ENCODE measurements at regions not wholly inside any gene's neighbourhood (a gene's known extent, or its start where the extent isn't known, plus 50 kb on each side); places are given as distances from the start of the nearest gene placed in this dataset.

DNA sequence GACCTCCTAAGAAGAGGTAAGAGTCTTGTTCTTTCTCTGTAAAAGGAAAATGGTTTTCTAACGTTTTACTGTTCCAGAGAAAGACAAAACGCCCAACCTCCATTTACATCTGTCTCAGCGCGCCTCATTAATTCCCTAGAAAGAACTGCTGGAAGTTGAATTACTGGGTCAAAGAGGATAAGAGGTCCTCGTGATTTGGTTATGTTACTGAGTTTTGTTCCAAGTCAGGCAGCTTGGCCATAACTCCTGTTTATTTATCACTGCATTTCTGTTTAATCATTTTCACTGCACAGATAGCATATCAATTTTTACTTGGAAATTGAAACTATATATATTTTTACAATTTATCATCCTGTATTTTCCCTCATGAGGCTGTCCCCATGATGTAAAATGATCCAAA is 112.9 kb upstream of the PEG3 start:
- TF ChIP-seq, protein P1, sequence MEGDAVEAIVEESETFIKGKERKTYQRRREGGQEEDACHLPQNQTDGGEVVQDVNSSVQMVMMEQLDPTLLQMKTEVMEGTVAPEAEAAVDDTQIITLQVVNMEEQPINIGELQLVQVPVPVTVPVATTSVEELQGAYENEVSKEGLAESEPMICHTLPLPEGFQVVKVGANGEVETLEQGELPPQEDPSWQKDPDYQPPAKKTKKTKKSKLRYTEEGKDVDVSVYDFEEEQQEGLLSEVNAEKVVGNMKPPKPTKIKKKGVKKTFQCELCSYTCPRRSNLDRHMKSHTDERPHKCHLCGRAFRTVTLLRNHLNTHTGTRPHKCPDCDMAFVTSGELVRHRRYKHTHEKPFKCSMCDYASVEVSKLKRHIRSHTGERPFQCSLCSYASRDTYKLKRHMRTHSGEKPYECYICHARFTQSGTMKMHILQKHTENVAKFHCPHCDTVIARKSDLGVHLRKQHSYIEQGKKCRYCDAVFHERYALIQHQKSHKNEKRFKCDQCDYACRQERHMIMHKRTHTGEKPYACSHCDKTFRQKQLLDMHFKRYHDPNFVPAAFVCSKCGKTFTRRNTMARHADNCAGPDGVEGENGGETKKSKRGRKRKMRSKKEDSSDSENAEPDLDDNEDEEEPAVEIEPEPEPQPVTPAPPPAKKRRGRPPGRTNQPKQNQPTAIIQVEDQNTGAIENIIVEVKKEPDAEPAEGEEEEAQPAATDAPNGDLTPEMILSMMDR (IDR thresholded peaks at IDR 0.05 in 2 of 3, conservative IDR thresholded peaks at IDR 0.05 in 1 of 3; ENCODE audit: insufficient read depth in 2 of 3, low read depth in 1 of 3, low read length in 3 of 3): no peak
- TF ChIP-seq TAF1 (IDR thresholded peaks at IDR 0.05; ENCODE audit: control insufficient read depth, extremely low read depth, insufficient read depth, low read length, severe bottlenecking): no peak

Measured in K562 (cell line).